SK-N-SH (cell line): ENCODE measurements at regions not wholly inside any gene's neighbourhood (a gene's known extent, or its start where the extent isn't known, plus 50 kb on each side); places are given as distances from the start of the nearest gene placed in this dataset.

Source experiments
- CTCF ChIA-PET: fragments of 300-600, 350-600 bp; formaldehyde crosslinking; extraction: SDS; loops from one replicate; lab custom pipeline; 2021; lab: Yijun Ruan, JAX
- POLR2A ChIA-PET: fragments of 350-600 bp; sonication (Branson Sonifier 250); formaldehyde crosslinking; extraction: SDS; loops from one replicate; lab custom pipeline; 2020; ENCODE audit warnings: antibody characterized with exemption, inconsistent platforms; lab: Yijun Ruan, JAX
- DNase-seq: peaks from one replicate; pipeline ENCODE4 v3.0.0; 2012
- H2AFZ ChIP-seq: fragments of 200-600 bp; sonication (generic); 2 replicates; pipeline ENCODE4 v1.8.1; 2016; ENCODE audit warnings: antibody characterized with exemption, mild to moderate bottlenecking, low read depth
- H3F3A ChIP-seq: fragments of 200-600 bp; sonication (generic); replicated peaks from 2 replicates; pipeline ENCODE3; 2016; ENCODE audit warnings: antibody characterized with exemption, mild to moderate bottlenecking; ENCODE audit not compliant: insufficient read depth
- H3K27ac ChIP-seq, 2 experiments: fragments of 200-500 bp in 1 of 2; fragments of 200-600 bp in 1 of 2; sonication (Bioruptor generic) in 1 of 2; sonication (generic), shearing (Covaris generic) in 1 of 2; 2 replicates each; pipeline versions ENCODE4 v1.5.1 to v1.6.1; 2014 to 2016; ENCODE audit warnings: low read depth in 2 of 2, inconsistent platforms in 1 of 2, low read length in 1 of 2, mild to moderate bottlenecking in 1 of 2, mixed read lengths in 1 of 2
- H3K27me3 ChIP-seq: fragments of 200-600 bp; sonication (generic), shearing (Covaris generic); 2 replicates; pipeline ENCODE4 v1.6.1; 2016; ENCODE audit warnings: mixed run types; ENCODE audit not compliant: insufficient read depth
- H3K36me3 ChIP-seq, 2 experiments: fragments of 200-500 bp in 1 of 2; fragments of 200-600 bp in 1 of 2; sonication (Bioruptor generic) in 1 of 2; sonication (generic) in 1 of 2; replicated peaks in 1 of 2; 2 replicates each; pipeline versions ENCODE3 to v1.5.1; 2014 to 2016; ENCODE audit warnings: low read length in 1 of 2, mild to moderate bottlenecking in 1 of 2; ENCODE audit not compliant: insufficient read depth in 2 of 2, control insufficient read depth in 1 of 2
- H3K4me1 ChIP-seq, 2 experiments: fragments of 200-500 bp in 1 of 2; fragments of 200-600 bp in 1 of 2; sonication (Bioruptor generic) in 1 of 2; sonication (generic), shearing (Covaris generic) in 1 of 2; 2 replicates each; pipeline versions ENCODE4 v1.5.1 to v1.6.1; 2014 to 2016; ENCODE audit warnings: low read depth in 1 of 2, low read length in 1 of 2, mixed run types in 1 of 2; ENCODE audit not compliant: insufficient read depth in 2 of 2, control insufficient read depth in 1 of 2
- H3K4me2 ChIP-seq: fragments of 200-600 bp; sonication (generic), shearing (Covaris generic); 2 replicates; pipeline ENCODE4 v1.6.1; 2017; ENCODE audit warnings: mixed run types
- H3K4me3 ChIP-seq, 2 experiments: fragments of 200-500 bp in 1 of 2; fragments of 200-600 bp in 1 of 2; sonication (Bioruptor generic) in 1 of 2; sonication (generic), shearing (Covaris generic) in 1 of 2; 2 replicates each; pipeline versions ENCODE4 v1.5.1 to v1.8.1; 2014 to 2016; ENCODE audit warnings: low read depth in 2 of 2, inconsistent platforms in 1 of 2, low read length in 1 of 2, mild to moderate bottlenecking in 1 of 2, mixed read lengths in 1 of 2, moderate library complexity in 1 of 2
- H3K79me2 ChIP-seq: fragments of 200-600 bp; sonication (generic); 2 replicates; pipeline ENCODE4 v1.8.1; 2017; ENCODE audit warnings: mild to moderate bottlenecking; ENCODE audit not compliant: insufficient read depth
- H3K9ac ChIP-seq: fragments of 200-600 bp; sonication (generic); 2 replicates; pipeline ENCODE4 v1.6.1; 2017; ENCODE audit warnings: mixed run types
- H3K9me2 ChIP-seq: fragments of 200-600 bp; sonication (generic); 2 replicates; pipeline ENCODE4 v1.6.1; 2017; ENCODE audit warnings: mixed run types
- H3K9me3 ChIP-seq: fragments of 200-600 bp; sonication (generic); 2 replicates; pipeline ENCODE4 v1.6.1; 2017; ENCODE audit warnings: mixed run types, mild to moderate bottlenecking, moderate library complexity
- H4K20me1 ChIP-seq: fragments of 200-600 bp; sonication (generic); 2 replicates; pipeline ENCODE4 v1.6.1; 2017; ENCODE audit warnings: mild to moderate bottlenecking, mixed run types; ENCODE audit not compliant: insufficient read depth
- FOXJ3 ChIP-seq: sonication (generic); formaldehyde crosslinking; IDR thresholded peaks from 2 replicates; pipeline ENCODE4 v1.5.1; 2020; ENCODE audit warnings: mild to moderate bottlenecking, missing genetic modification reagents
- JUND ChIP-seq: IDR thresholded peaks from 2 replicates; pipeline ENCODE4 v1.4.0; 2012
- MAX ChIP-seq: IDR thresholded peaks from 2 replicates; pipeline ENCODE4 v1.4.0; 2012; ENCODE audit warnings: low read depth
- MEF2A ChIP-seq: IDR thresholded peaks from 2 replicates; pipeline ENCODE4 v1.4.0; 2012; ENCODE audit warnings: low read depth, borderline replicate concordance
- PBX3 ChIP-seq: IDR thresholded peaks from 2 replicates; pipeline ENCODE4; 2012
- RCOR1 ChIP-seq: fragments of 150-350 bp; IDR thresholded peaks from 2 replicates; pipeline ENCODE4 v1.6.1; 2017; ENCODE audit warnings: antibody characterized with exemption, low read length
- REST ChIP-seq: IDR thresholded peaks from 2 replicates; pipeline ENCODE4 v1.6.1; 2012; ENCODE audit warnings: mild to moderate bottlenecking, low read depth, low read length, moderate library complexity
- RFX5 ChIP-seq: IDR thresholded peaks from 2 replicates; pipeline ENCODE4 v1.6.1; 2012; ENCODE audit warnings: mild to moderate bottlenecking, improper control_type of control experiment, low read length
- TEAD4 ChIP-seq: IDR thresholded peaks from 2 replicates; pipeline ENCODE4 v1.4.0; 2012; ENCODE audit warnings: mild to moderate bottlenecking, borderline replicate concordance; ENCODE audit not compliant: insufficient read depth
- WGBS: methylation state at CpG from one replicate; pipeline ENCODE4 v1.1.6; 2017; ENCODE audit warnings: low lambda C conversion rate; 5-methylcytosine and 5-hydroxymethylcytosine counted together

GRCh38 chr11:79543101-79543500 is 102.3 kb upstream of the TENM4 start:
- peaks cover 0 to 8% of the 10 kb centered on the region in 2 experiments; a peak in 2 of 4 replicates for H3K4me1 ChIP-seq
- no peaks in the 10 kb centered on the region for H4K20me1 ChIP-seq
- H2AFZ ChIP-seq = no peak overlapping the region
- DNase-seq = no peak
- no peak for TF ChIP-seq FOXJ3
- TF ChIP-seq JUND = no peak
- H3F3A ChIP-seq = no peaks in the 10 kb centered on the region
- H3K27me3 ChIP-seq = no peaks in the 10 kb centered on the region
- no peak overlapping the region for H3K9ac ChIP-seq
- H3K79me2 ChIP-seq = no peaks in the 10 kb centered on the region
- H3K36me3 ChIP-seq = no peaks in the 10 kb centered on the region
- ChIA-PET CTCF (no interaction called here), POLR2A (no interaction called here)
- H3K4me3 ChIP-seq = no peak overlapping the region
- H3K4me2 ChIP-seq = no peak overlapping the region
- H3K9me3 ChIP-seq = no peaks in the 10 kb centered on the region
- WGBS = 8% methylated on average over 1 of the region's 1 CpG
- H3K27ac ChIP-seq = no peak overlapping the region
- no peaks in the 10 kb centered on the region for H3K9me2 ChIP-seq

- H4K20me1 ChIP-seq = no peaks in the 10 kb centered on the region
- TF ChIP-seq MEF2A (no peak), RFX5 (no peak), FOXJ3 (no peak), MAX (no peak), REST (no peak), RCOR1 (no peak), PBX3 (no peak), TEAD4 (no peak)
- TF ChIP-seq, all 33 proteins: peak for 0
- Histone ChIP-seq H3K79me2 (no peaks in the 10 kb centered on the region), H3K4me2 (no peak overlapping the region), H3K4me1 (peaks cover 0 to 8% of the 10 kb centered on the region in 2 experiments; a peak in 2 of 4 replicates), H3K27me3 (no peaks in the 10 kb centered on the region), H3K9me2 (no peaks in the 10 kb centered on the region), H3K9ac (no peak overlapping the region), H3K9me3 (no peaks in the 10 kb centered on the region), H3K36me3 (no peaks in the 10 kb centered on the region), H3F3A (no peaks in the 10 kb centered on the region), H3K4me3 (no peak overlapping the region), H3K27ac (no peak overlapping the region), H2AFZ (no peak overlapping the region)
- POLR2A ChIA-PET = no interaction called here
- DNase-seq = no peak
- 28% methylated on average over 4 of the region's 4 CpGs for WGBS
- CTCF ChIA-PET = no interaction called here
Observed at GRCh38 chr11:79541466-79541865, 100.6 kb upstream of the TENM4 start.
